ENCODE measurements at regions not wholly inside any gene's neighbourhood (a gene's known extent, or its start where the extent isn't known, plus 50 kb on each side); places are given as distances from the start of the nearest gene placed in this dataset.
"Not testable (repeated sequence)": the region's sequence is repeated elsewhere in the genome, so short reads cannot be mapped to it uniquely, and the experiment has no call there.

- in situ Hi-C loops (cut with MboI; ENCODE audit: low sequenced_read_pairs) = no loop called here
Observed at GRCh38 chr12:131333621-131334440, 377.1 kb upstream of the SFSWAP start.

DNA sequence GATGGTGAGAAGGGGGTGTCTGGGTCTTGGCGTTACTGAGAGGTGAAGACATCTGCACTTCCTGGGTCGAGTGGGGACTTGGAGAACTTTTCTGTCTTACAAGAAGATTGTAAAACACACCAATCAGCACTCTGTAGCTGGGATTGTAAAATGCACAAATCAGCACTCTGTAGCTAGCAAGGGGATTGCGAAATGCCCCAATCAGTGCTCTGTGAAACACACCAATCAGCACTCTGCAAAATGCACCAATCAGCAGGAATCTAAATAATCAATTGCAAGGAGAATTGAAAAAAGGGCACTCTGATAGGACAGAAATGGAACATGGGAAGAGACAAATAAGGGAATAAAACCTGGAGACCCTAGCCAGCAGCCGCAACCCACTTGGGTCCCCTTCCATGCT is 376.1 kb upstream of the SFSWAP start:
- in situ Hi-C loops (cut with MboI; ENCODE audit: low sequenced_read_pairs) = no loop called here

- in situ Hi-C loops (cut with MboI; ENCODE audit: low sequenced_read_pairs) = no loop called here
Observed at GRCh38 chr12:131335456-131335855, 375.4 kb upstream of the SFSWAP start.

- in situ Hi-C loops (cut with MboI; ENCODE audit: low sequenced_read_pairs) = not testable (repeated sequence)
Observed at GRCh38 chr12:131337861-131338260, 373.0 kb upstream of the SFSWAP start.

DNA sequence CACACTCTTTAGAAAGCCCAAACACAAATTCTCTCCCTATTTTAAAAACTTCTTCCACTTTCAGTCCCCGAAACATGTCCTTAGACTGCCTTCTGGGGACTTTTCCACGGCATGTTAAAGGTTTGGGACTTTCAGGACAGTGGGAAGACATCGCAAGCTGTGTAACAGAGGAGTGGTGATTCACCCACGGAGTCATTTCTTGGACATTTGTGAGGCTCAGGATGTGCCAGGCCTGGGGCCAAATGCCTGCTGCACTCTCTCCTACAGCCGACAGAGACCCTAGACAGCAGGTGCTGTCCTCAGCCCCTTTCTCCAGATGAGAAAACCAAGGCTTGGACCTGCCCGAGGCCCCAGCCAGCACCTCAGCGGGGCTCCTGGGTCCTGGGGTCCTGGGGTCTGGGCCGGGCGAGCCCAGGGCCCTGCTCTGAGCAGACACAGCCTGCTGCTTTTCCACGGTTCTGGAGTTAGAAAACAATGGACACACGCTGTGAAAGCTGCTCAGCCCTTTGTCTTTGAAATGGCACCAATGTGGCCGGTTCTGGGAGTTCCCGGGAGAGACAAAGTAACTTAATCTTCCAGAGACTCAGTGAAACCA is 370.2 kb upstream of the SFSWAP start:
- in situ Hi-C loops (cut with MboI; ENCODE audit: low sequenced_read_pairs) = no loop called here

DNA sequence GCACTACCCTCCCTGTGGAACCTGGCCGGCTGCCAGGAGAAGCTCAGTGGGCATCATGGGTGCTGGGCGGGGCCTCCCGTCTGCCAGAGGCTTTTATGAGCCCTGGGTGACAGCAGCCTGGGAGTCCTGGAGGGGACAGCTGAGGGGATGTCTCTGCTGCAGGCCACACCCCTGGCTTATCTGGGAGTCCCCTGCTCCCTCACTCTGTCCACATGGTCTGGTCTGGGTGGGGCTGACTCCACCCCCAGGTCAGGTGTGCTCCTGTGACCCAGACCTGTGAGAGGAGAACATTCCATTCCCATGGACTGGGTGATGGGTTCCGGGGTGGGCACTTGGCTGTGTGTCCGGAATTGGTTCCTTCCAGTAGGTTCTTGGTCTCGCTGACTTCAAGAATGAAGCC is 369.3 kb upstream of the SFSWAP start:
- in situ Hi-C loops (cut with MboI; ENCODE audit: low sequenced_read_pairs) = not testable (repeated sequence)

GRCh38 chr12:131343436-131343835 is 367.5 kb upstream of the SFSWAP start:
- in situ Hi-C loops (cut with MboI; ENCODE audit: low sequenced_read_pairs) = not testable (repeated sequence)

DNA sequence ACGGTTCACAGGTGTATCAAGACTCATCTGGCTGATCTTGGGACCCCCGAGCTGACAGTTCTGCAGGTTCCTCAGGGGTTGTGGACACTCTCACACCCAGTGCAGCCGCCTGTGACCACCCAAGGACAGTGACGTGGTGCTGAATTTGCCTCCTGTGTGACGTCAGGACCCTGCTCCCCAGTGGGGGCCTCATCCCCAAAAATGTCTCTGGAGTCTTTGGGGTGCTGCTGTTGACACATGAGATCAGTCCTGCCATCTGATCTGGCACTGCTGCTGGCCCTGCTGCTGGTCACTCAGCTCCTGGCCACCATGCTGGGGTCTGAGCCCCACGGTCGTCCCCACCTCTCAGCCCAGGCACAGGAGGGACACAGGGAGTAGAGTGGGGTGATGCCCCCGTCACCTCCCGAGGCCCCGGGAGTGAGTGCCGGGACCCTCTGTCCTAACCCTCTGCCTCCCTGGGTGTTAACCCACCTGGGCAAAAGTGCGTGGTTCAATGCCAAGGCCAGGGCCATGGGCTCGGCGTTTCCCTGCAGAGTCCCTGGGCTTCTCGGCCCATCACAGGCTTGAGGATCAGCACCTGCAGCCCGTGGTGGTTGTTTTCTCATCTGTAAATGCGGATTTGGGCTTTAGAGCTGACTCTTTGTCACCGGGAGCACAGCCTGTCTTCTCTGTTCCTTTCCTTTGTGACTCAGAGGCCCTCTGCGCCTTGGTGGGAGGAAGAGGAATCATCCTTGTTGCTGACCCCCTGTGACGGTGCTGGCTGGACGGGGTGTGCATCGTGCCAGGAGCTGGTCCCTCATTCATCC is 366.0 kb upstream of the SFSWAP start:
- in situ Hi-C loops (cut with MboI; ENCODE audit: low sequenced_read_pairs) = not testable (repeated sequence)

DNA sequence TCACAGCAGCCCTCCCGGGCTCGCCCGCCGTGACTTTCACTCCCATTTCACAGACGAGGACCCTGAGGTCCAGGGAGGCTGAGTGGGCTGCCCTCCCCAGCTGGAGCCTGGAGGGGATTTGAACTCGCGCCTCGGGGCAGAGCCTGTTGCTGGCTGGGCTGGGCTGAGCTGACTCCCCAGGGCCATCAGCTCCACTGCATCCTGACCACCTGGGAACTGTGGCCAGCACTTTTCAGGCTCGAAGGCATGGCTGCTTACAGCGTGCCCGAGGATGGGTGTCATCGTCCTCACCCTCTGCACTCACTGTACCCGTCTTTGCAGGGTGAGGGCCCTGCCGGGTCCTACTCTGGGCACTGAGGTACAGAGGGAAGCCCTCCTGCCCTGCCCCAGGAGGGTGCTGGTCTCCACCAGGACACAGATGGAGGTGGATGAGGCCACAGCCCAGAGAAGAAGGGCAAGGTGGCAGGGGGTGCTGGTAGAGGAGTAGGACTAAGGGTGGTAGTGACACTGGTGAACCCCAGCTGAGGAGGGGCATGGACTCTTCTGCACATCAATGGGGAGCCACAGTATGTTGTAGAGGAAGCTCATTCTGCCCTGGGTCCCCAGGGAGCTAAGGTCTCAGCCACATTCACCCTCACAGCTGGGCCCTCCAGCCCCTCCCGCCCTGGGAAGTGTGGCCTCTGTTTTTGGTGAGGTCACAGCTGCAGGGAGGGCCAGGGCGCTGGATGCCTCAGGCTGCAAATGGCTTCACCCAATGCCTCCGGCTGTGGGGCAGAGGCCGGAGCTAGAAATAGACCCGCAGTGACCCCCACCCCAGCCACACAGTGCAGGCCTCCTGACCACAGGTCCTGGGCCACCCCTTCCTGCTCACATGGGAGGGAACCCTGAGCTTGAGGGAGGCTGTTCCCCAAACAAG is 365.1 kb upstream of the SFSWAP start:
- in situ Hi-C loops (cut with MboI; ENCODE audit: low sequenced_read_pairs) = no loop called here

DNA sequence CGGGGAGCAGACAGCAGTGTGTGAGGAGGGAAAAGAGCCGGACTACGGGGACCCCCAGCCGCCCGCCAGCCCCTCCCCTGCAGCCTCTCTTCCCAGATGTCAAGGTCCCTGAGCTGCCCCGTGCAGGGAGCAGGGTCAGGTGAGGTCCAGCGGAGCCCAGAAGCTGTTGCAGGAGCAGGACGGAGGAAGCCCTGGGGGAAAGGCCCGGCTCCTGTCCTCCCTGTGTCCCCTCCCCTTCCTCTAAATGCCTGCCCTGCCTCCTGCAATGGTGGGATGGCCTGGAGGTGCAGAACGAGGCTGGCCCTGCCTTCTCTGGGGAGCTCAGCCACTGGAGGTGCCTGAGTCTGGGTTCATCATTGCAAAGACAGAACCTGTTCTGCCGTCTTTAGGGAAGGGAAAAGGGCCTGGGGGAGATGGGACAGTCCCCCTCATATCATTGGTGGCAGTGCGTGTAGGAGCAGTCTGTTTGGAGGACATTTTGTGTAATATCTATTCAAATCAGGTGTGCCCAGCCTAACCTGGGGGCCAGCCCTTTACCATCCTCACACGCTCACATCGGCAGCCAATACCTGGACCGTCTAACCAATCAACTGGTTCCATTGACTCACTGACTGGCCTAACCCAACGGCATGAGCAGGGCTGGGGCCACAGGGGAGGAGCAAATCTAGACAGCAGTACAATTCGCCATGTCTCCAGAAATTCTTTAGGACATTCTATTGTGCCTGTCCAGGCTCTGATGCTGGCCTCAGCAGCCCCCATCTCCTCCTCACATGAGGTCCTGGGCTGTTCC is 364.1 kb upstream of the SFSWAP start:
- in situ Hi-C loops (cut with MboI; ENCODE audit: low sequenced_read_pairs) = no loop called here

- in situ Hi-C loops (cut with MboI; ENCODE audit: low sequenced_read_pairs) = no loop called here
Observed at GRCh38 chr12:131347345-131347714, 363.6 kb upstream of the SFSWAP start.

DNA sequence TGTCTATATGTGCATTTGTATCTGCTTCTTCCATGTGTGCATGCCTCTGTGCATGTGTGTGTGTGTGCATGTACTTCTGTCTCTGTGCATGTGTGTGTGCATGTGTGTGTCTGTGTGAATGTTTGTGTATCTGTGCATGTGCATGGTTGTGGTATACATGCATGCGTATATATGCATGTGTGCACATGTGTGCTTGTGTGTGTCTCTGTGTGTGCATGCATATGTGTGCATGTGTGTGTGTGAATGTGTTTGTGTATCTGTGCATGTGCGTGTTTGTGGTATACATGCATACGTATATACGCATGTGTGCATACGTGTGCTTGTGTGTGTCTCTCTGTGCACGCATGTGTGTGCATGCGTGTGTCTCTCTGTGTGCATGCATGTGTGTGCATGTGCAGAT is 363.2 kb upstream of the SFSWAP start:
- in situ Hi-C loops (cut with MboI; ENCODE audit: low sequenced_read_pairs) = no loop called here

DNA sequence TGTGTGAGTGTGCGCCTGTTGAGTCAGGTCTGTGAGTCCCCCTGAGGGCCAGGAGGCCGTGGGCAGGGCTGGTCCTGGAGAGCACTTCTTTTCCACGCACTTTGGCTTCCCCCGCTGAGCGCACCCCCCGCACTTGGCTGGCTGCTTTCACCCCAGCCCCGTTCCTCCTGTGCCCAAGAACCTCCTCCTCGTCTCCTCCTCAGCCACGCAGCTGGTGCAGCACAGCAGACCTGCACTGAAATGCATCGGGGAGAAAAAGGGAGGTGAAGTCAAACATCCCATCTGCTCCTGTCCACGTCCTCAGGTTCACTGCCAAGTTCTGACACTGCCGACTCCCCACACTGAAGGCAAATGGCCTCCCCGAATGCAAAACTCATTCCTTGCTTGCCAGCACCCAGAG is 362.7 kb upstream of the SFSWAP start:
- in situ Hi-C loops (cut with MboI; ENCODE audit: low sequenced_read_pairs) = no loop called here

DNA sequence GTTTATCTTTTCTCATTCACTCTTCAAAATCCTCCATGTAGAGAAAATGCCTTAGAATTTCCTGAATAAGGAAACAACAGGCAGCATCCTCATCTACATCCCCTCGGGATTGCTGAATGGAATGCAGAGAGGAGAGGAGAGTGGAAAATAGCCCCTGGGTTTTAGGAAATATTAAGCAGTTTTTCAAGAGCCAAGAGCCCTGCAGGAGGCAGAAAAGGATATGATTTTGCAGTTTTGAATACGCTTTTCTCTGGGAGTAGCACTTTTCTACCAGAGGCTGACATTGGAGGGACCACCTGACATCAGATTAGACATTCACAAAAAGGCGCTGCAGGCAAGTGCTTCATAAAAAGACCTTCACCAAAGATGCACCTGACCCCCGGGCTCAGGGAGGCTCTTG is 362.2 kb upstream of the SFSWAP start:
- in situ Hi-C loops (cut with MboI; ENCODE audit: low sequenced_read_pairs) = no loop called here

- in situ Hi-C loops (cut with MboI; ENCODE audit: low sequenced_read_pairs) = no loop called here
Observed at GRCh38 chr12:131349397-131350127, 361.3 kb upstream of the SFSWAP start.

GRCh38 chr12:131350943-131351318 is 360.0 kb upstream of the SFSWAP start:
- in situ Hi-C loops (cut with MboI; ENCODE audit: low sequenced_read_pairs) = no loop called here

- in situ Hi-C loops (cut with MboI; ENCODE audit: low sequenced_read_pairs) = no loop called here
Observed at GRCh38 chr12:131351319-131352028, 359.4 kb upstream of the SFSWAP start.

GRCh38 chr12:131352296-131352900 is 358.5 kb upstream of the SFSWAP start:
- in situ Hi-C loops (cut with MboI; ENCODE audit: low sequenced_read_pairs) = no loop called here

All from HL-60/S4 treated with phorbol 12-myristate 13-acetate at 8.2 ng/mL for 4 days and 3 days (cell line).